Spleen (tissue), 11 donors: ENCODE measurements at regions not wholly inside any gene's neighbourhood (a gene's known extent, or its start where the extent isn't known, plus 50 kb on each side); places are given as distances from the start of the nearest gene placed in this dataset.

ENCODE experiments used
- DNase-seq: peaks from one replicate; pipeline ENCODE4 v3.0.0-alpha.2; 2020
- H3K27ac ChIP-seq, 8 donors: fragments of 200-600 bp; sonication (generic) in 7 of 8; 1 replicate in 4 of 8; 2 replicates in 4 of 8; pipeline versions ENCODE4 v1.5.0 to v1.8.0; 2016 to 2021; ENCODE audit warnings: inconsistent platforms in 4 of 8, mild to moderate bottlenecking in 4 of 8, moderate library complexity in 1 of 8
- H3K27me3 ChIP-seq, 7 donors: fragments of 200-600 bp; sonication (generic) in 6 of 7; replicated peaks in 1 of 7; 1 replicate in 4 of 7; 2 replicates in 3 of 7; pipeline versions ENCODE4 v1.5.0 to v1.8.0; 2016 to 2021; ENCODE audit warnings: inconsistent platforms in 3 of 7, mild to moderate bottlenecking in 1 of 7
- H3K36me3 ChIP-seq, 6 donors: fragments of 200-600 bp; sonication (generic) in 5 of 6; 1 replicate in 4 of 6; 2 replicates in 2 of 6; pipeline versions ENCODE4 v1.5.0 to v1.8.0; 2016 to 2021; ENCODE audit warnings: inconsistent platforms in 2 of 6
- H3K4me1 ChIP-seq, 6 donors: fragments of 200-600 bp; sonication (generic) in 5 of 6; 1 replicate in 3 of 6; 2 replicates in 3 of 6; pipeline versions ENCODE4 v1.5.0 to v1.8.0; 2016 to 2021; ENCODE audit warnings: inconsistent platforms in 3 of 6
- H3K4me3 ChIP-seq, 8 donors: fragments of 200-600 bp; sonication (generic) in 7 of 8; 1 replicate in 4 of 8; 2 replicates in 4 of 8; pipeline versions ENCODE4 v1.5.0 to v1.8.0; 2016 to 2021; ENCODE audit warnings: inconsistent platforms in 4 of 8, mild to moderate bottlenecking in 4 of 8, moderate library complexity in 2 of 8
- H3K9me3 ChIP-seq, 8 donors: fragments of 200-600 bp; sonication (generic) in 7 of 8; 1 replicate in 4 of 8; 2 replicates in 4 of 8; pipeline versions ENCODE4 v1.5.0 to v1.8.0; 2016 to 2021; ENCODE audit warnings: inconsistent platforms in 4 of 8
- POLR2A ChIP-seq, 3 donors: fragments of 450-650 bp; IDR thresholded peaks; one replicate each; pipeline ENCODE4 v1.5.1; 2017; ENCODE audit warnings: antibody characterized with exemption in 3 of 3, mild to moderate bottlenecking in 1 of 3
- POLR2AphosphoS5 ChIP-seq, 3 donors: sonication (generic); formaldehyde crosslinking; IDR thresholded peaks; one replicate each; pipeline ENCODE4 v1.5.1; 2017; ENCODE audit warnings: antibody characterized with exemption in 3 of 3
- WGBS, 5 donors: extraction: QIAGEN DNeasy Blood & Tissue Kit in 3 of 5; methylation state at CpG; one replicate each; pipeline versions ENCODE4 v1.1.5 to v1.1.7; 2013 to 2018; 5-methylcytosine and 5-hydroxymethylcytosine counted together
- intact Hi-C: fragments of 100-400 bp; cut with DNase I; formaldehyde crosslinking; loops from one replicate; pipeline ENCODE4 v1.15.0; 2023; ENCODE audit warnings: low total_unique reads
- TF ChIP-seq, protein P1 (sequence below), 11 experiments: fragments of 200-600 bp in 7 of 11; fragments of 450-650 bp in 4 of 11; sonication (generic) in 4 of 11; IDR thresholded peaks in 8 of 11; conservative IDR thresholded peaks in 3 of 11; 1 replicate in 7 of 11; 2 replicates in 4 of 11; pipeline versions ENCODE4 v1.4.0 to v1.8.0; 2016 to 2021; ENCODE audit warnings: antibody characterized with exemption in 11 of 11, inconsistent platforms in 4 of 11, mild to moderate bottlenecking in 1 of 11
- donor health status: healthy with polysubstance abuse.
- donor health status: DM: no; HTN: no; CAD: no; lungs with moderate emphysema.
- donor health status: DM: no; HTN: no; CAD: no.
- donor health status: Bipolar disorder and iron deficiency.
- donor health status: healthy.
- donor health status: DM: no; HTN: no; CAD: no.
- donor health status: DM: yes; HTN: yes; CAD: no.

- no peaks in the 10 kb centered on the region for H3K9me3 ChIP-seq
- intact Hi-C loops: no loop called here
- H3K27me3 ChIP-seq: no peaks in the 10 kb centered on the region
- peaks cover 12 to 68% (median 48%) of the 10 kb centered on the region in 6 donors for H3K4me1 ChIP-seq
- TF ChIP-seq POLR2A (IDR thresholded peaks at IDR 0.05) (no peak), POLR2AphosphoS5 (IDR thresholded peaks at IDR 0.05) (peak in 1 of 3 donors; percentile 56)
- TF ChIP-seq, protein P1, sequence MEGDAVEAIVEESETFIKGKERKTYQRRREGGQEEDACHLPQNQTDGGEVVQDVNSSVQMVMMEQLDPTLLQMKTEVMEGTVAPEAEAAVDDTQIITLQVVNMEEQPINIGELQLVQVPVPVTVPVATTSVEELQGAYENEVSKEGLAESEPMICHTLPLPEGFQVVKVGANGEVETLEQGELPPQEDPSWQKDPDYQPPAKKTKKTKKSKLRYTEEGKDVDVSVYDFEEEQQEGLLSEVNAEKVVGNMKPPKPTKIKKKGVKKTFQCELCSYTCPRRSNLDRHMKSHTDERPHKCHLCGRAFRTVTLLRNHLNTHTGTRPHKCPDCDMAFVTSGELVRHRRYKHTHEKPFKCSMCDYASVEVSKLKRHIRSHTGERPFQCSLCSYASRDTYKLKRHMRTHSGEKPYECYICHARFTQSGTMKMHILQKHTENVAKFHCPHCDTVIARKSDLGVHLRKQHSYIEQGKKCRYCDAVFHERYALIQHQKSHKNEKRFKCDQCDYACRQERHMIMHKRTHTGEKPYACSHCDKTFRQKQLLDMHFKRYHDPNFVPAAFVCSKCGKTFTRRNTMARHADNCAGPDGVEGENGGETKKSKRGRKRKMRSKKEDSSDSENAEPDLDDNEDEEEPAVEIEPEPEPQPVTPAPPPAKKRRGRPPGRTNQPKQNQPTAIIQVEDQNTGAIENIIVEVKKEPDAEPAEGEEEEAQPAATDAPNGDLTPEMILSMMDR (IDR thresholded peaks at IDR 0.05 in 8 of 11, conservative IDR thresholded peaks at IDR 0.05 in 3 of 11): no peak
- peak overlapping the region in 5 of 8 donors; percentile 23 to 52 (median 26) for H3K4me3 ChIP-seq
- H3K36me3 ChIP-seq: no peaks in the 10 kb centered on the region
- 21 to 53% (median 25%) methylated on average over 23 of the region's 23 CpGs for WGBS, 5 donors
- peak; percentile 79 for DNase-seq
- peak overlapping the region; percentile 35 to 86 (median 80) for H3K27ac ChIP-seq
Observed at GRCh38 chr7:3094701-3095445, 51.2 kb upstream of the CARD11 start.

GRCh38 chr7:3097734-3098133 lies 54.1 kb upstream of the CARD11 start:
- Histone ChIP-seq H3K36me3 (no peaks in the 10 kb centered on the region), H3K4me1 (peaks cover 3 to 40% (median 28%) of the 10 kb centered on the region in 6 donors), H3K9me3 (no peaks in the 10 kb centered on the region), H3K27ac (no peak overlapping the region), H3K27me3 (no peaks in the 10 kb centered on the region), H3K4me3 (no peak overlapping the region)
- no peak for TF ChIP-seq POLR2AphosphoS5 (IDR thresholded peaks at IDR 0.05)
- TF ChIP-seq POLR2A (IDR thresholded peaks at IDR 0.05): no peak
- TF ChIP-seq, protein P1 (IDR thresholded peaks at IDR 0.05 in 8 of 11, conservative IDR thresholded peaks at IDR 0.05 in 3 of 11): no peak
- intact Hi-C loops: no loop called here
- 86 to 100% (median 91%) methylated on average over 1 of the region's 1 CpG for WGBS, 5 donors
- no peak for DNase-seq

- DNase-seq: no peak
- H3K36me3 ChIP-seq: no peaks in the 10 kb centered on the region
- no peak overlapping the region for H3K4me3 ChIP-seq
- peaks cover 0 to 3% (median 0%) of the 10 kb centered on the region in 8 donors for H3K9me3 ChIP-seq
- no peaks in the 10 kb centered on the region for H3K27me3 ChIP-seq
- TF ChIP-seq, protein P1 (IDR thresholded peaks at IDR 0.05 in 8 of 11, conservative IDR thresholded peaks at IDR 0.05 in 3 of 11): no peak
- TF ChIP-seq POLR2A (IDR thresholded peaks at IDR 0.05) (no peak), POLR2AphosphoS5 (IDR thresholded peaks at IDR 0.05) (no peak)
- no peak overlapping the region for H3K27ac ChIP-seq
- intact Hi-C loops: no loop called here
- 43 to 57% (median 51%) methylated on average over 2 of the region's 2 CpGs for WGBS, 5 donors
- peaks cover 0 to 24% (median 0%) of the 10 kb centered on the region in 6 donors for H3K4me1 ChIP-seq
Observed at GRCh38 chr7:3102159-3102558, 58.5 kb upstream of the CARD11 start.

DNA sequence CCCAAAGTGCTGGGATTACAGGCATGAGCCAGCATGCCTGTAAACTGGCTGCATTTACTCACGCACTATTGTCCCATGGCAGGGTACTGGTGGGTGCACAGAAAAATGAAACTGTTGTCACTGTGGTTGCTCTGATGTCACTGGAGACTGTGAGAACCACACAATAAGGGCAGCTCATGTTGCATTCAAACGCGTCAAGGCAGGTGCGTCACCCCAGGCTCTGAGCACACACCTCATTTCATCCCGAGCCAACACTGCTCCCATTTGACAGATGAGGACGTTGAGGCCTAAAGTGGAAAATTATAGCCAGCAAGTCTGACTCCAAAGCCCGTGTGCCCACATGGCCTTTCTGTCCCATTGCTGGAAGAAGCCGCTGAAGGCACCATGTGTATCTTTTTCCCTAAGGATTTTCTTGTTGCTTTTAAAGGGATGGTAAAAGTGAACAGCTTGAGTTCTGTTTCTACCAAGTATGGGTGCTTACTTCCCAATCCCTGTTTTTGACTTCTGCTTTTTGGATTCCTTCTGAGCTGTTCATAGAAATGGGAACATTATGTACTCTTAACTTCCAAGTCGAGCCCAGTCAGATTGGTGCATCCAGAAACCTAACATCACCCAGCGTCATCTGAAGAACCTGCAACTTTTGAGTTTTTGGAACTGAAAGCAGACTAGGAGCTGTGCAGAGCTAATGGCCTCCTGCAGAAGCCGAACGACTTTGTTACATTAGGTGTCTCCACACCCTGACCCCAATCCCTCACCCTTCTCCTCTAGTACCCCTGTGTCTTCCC lies 60.1 kb upstream of the CARD11 start:
- intact Hi-C loops: no loop called here
- no peak for TF ChIP-seq POLR2AphosphoS5 (IDR thresholded peaks at IDR 0.05)
- no peak for TF ChIP-seq POLR2A (IDR thresholded peaks at IDR 0.05)
- TF ChIP-seq, protein P1 (IDR thresholded peaks at IDR 0.05 in 8 of 11, conservative IDR thresholded peaks at IDR 0.05 in 3 of 11): no peak
- 86 to 89% (median 87%) methylated on average over 10 to 12 of the region's 12 CpGs for WGBS, 5 donors
- peaks cover 0 to 28% (median 0%) of the 10 kb centered on the region in 6 donors for H3K4me1 ChIP-seq
- no peaks in the 10 kb centered on the region for H3K27me3 ChIP-seq
- no peak overlapping the region for H3K4me3 ChIP-seq
- peaks cover 0 to 12% (median 0%) of the 10 kb centered on the region in 8 donors for H3K9me3 ChIP-seq
- no peaks in the 10 kb centered on the region for H3K36me3 ChIP-seq
- peak overlapping the region in 3 of 8 donors; percentile 39 to 71 (median 66) for H3K27ac ChIP-seq
- DNase-seq: no peak
